ENCODE measurements at regions not wholly inside any gene's neighbourhood (a gene's known extent, or its start where the extent isn't known, plus 50 kb on each side); places are given as distances from the start of the nearest gene placed in this dataset.

- TF ChIP-seq ZNF561 (tag by site-specific recombination; IDR thresholded peaks at IDR 0.05; ENCODE audit: borderline replicate concordance) = no peak
- no peak for TF ChIP-seq ZNF26 (tag by site-specific recombination; IDR thresholded peaks at IDR 0.05)
Observed at GRCh38 chr9:82375041-82375440, 386.5 kb downstream of the SPATA31D1 start (continued).

- ChIA-PET POLR2A (no interaction called here), CTCF (no interaction called here)
- TF ChIP-seq ZBTB20 (tag by site-specific recombination; IDR thresholded peaks at IDR 0.05) (no peak), ZFP41 (tag by site-specific recombination; IDR thresholded peaks at IDR 0.05; ENCODE audit: borderline replicate concordance) (no peak), ZNF549 (tag by site-specific recombination; IDR thresholded peaks at IDR 0.05) (no peak), PBX3 (CRISPR knock-in tag; IDR thresholded peaks at IDR 0.05) (no peak), ZNF521 (tag by site-specific recombination; IDR thresholded peaks at IDR 0.05) (no peak), PRDM10 (tag by site-specific recombination; IDR thresholded peaks at IDR 0.05) (no peak), ZNF654 (tag by site-specific recombination; IDR thresholded peaks at IDR 0.05; ENCODE audit: low read depth) (no peak), ZNF132 (tag by site-specific recombination; IDR thresholded peaks at IDR 0.05; ENCODE audit: borderline replicate concordance) (no peak), ZNF2 (tag by site-specific recombination; IDR thresholded peaks at IDR 0.05) (no peak), ZNF10 (tag by site-specific recombination; IDR thresholded peaks at IDR 0.05) (no peak), OVOL3 (tag by site-specific recombination; IDR thresholded peaks at IDR 0.05) (no peak), PRDM6 (tag by site-specific recombination; IDR thresholded peaks at IDR 0.05) (no peak), KLF17 (tag by site-specific recombination; IDR thresholded peaks at IDR 0.05) (no peak)
- H3K4me3 ChIP-seq (ENCODE audit: low read depth, low read length) = no peak overlapping the region
- H3K27ac ChIP-seq (ENCODE audit: extremely low read depth, low read depth, low read length) = no peak overlapping the region
- no peaks in the 10 kb centered on the region for H3K4me1 ChIP-seq (ENCODE audit: control insufficient read depth, insufficient read depth, low read length)
- H3K9me3 ChIP-seq (ENCODE audit: control insufficient read depth, insufficient read depth, low read depth, low read length) = no peaks in the 10 kb centered on the region
- H3K36me3 ChIP-seq (ENCODE audit: control insufficient read depth in 2 of 2, insufficient read depth in 1 of 2, low read length in 2 of 2) = no peaks in the 10 kb centered on the region
Observed at GRCh38 chr9:82376677-82377232, 388.2 kb downstream of the SPATA31D1 start.
